ENCODE measurements at regions not wholly inside any gene's neighbourhood (a gene's known extent, or its start where the extent isn't known, plus 50 kb on each side); places are given as distances from the start of the nearest gene placed in this dataset.
A peak's percentile ranks its signal among the peaks of the same experiment; 100 is the strongest.

- TF ChIP-seq ZNF3 (CRISPR knock-in tag; IDR thresholded peaks at IDR 0.05): no peak
- no peak for TF ChIP-seq THRAP3 (IDR thresholded peaks at IDR 0.05; ENCODE audit: borderline replicate concordance)
- TF ChIP-seq ATF6 (CRISPR knock-in tag; IDR thresholded peaks at IDR 0.05): no peak
These were observed 576.8 kb downstream of the QKI start (continued) for GRCh38 chr6:163991321-163991720.

- no peak overlapping the region for H3K4me2 ChIP-seq (ENCODE audit: insufficient read depth, low read length)
- intact Hi-C loops (cut with micrococcal nuclease) (no loop called here), in situ Hi-C loops (cut with MboI) (no loop called here)
- no peaks in the 10 kb centered on the region for H3K4me1 ChIP-seq (replicated peaks in 1 of 2; ENCODE audit: control insufficient read depth in 2 of 2, insufficient read depth in 2 of 2, low read length in 2 of 2)
- H3K9ac ChIP-seq (ENCODE audit: insufficient read depth in 1 of 2, low read depth in 2 of 2, low read length in 2 of 2): no peak overlapping the region
- TF ChIP-seq HOMEZ (CRISPR knock-in tag; IDR thresholded peaks at IDR 0.05) (no peak), U2AF1 (optimal IDR thresholded peaks at IDR 0.05; ENCODE audit: low read depth, low read length) (no peak), ZFP36 (IDR thresholded peaks at IDR 0.05; ENCODE audit: low read depth, low read length, partially characterized antibody) (no peak), ZNF124 (CRISPR knock-in tag; IDR thresholded peaks at IDR 0.05) (no peak), KDM4B (IDR thresholded peaks at IDR 0.05; ENCODE audit: borderline replicate concordance in 2 of 2, low read depth in 1 of 2) (no peak), RBM25 (IDR thresholded peaks at IDR 0.05; ENCODE audit: low read depth, low read length, severe bottlenecking) (no peak)
- BruUV-seq (replicated peaks): no TSS peak
- H4K20me1 ChIP-seq (replicated peaks; ENCODE audit: control insufficient read depth, insufficient read depth, low read length): no peaks in the 10 kb centered on the region
- no peaks in the 10 kb centered on the region for H3K36me3 ChIP-seq (ENCODE audit: control insufficient read depth, insufficient read depth, low read length)
- DNase-seq (ENCODE audit: extremely low read depth in 1 of 4, low spot score in 3 of 4): no peak
- H3K9me3 ChIP-seq (replicated peaks; ENCODE audit: control insufficient read depth, insufficient read depth, low read depth, low read length): no peaks in the 10 kb centered on the region
- ChIA-PET POLR2A (no interaction called here), CTCF (ENCODE audit: low intra/inter-chr PET ratio) (no interaction called here)
- WGBS (ENCODE audit: insufficient coverage, low coverage, missing lambda C conversion rate): 4% methylated on average over 5 of the region's 5 CpGs
- no peak overlapping the region for H3K27ac ChIP-seq (ENCODE audit: extremely low read depth, low read depth, low read length)
- no peak; the same call in 2 of the 3 replicates for ATAC-seq
- no peaks in the 10 kb centered on the region for H3K9me1 ChIP-seq (ENCODE audit: control insufficient read depth, insufficient read depth, low read length)
- H3K4me3 ChIP-seq: no peak overlapping the region
- H3K27me3 ChIP-seq (ENCODE audit: control insufficient read depth in 2 of 2, insufficient read depth in 2 of 2, low read length in 2 of 2): peaks cover 10 to 12% of the 10 kb centered on the region in 2 experiments
- FAIRE-seq: peak; percentile 6
- no peak overlapping the region for H2AFZ ChIP-seq (ENCODE audit: low read depth, low read length)
- H3K79me2 ChIP-seq (ENCODE audit: control insufficient read depth, insufficient read depth, low read length): no peaks in the 10 kb centered on the region
These were observed 571.8 kb downstream of the QKI start for GRCh38 chr6:163986313-163986712.

All from K562 (cell line).